HEK293T (cell line): ENCODE measurements at regions not wholly inside any gene's neighbourhood (a gene's known extent, or its start where the extent isn't known, plus 50 kb on each side); places are given as distances from the start of the nearest gene placed in this dataset.

ENCODE experiments used
- ARNT ChIP-seq: fragments of 450-650 bp; IDR thresholded peaks from 2 replicates; pipeline ENCODE4 v1.6.1; 2017; ENCODE audit warnings: mild to moderate bottlenecking
- BHLHE40 ChIP-seq: fragments of 450-650 bp; IDR thresholded peaks from 2 replicates; pipeline ENCODE4 v1.6.1; 2016; ENCODE audit warnings: mild to moderate bottlenecking, moderate library complexity, borderline replicate concordance
- ELF4 ChIP-seq: fragments of 450-650 bp; IDR thresholded peaks from 2 replicates; pipeline ENCODE4 v1.6.1; 2017; ENCODE audit warnings: antibody characterized with exemption
- FOXA1 ChIP-seq: fragments of 450-650 bp; IDR thresholded peaks from 2 replicates; pipeline ENCODE4 v1.6.1; 2016; ENCODE audit warnings: mild to moderate bottlenecking
- LEF1 ChIP-seq: fragments of 450-650 bp; IDR thresholded peaks from 2 replicates; pipeline ENCODE4 v1.6.1; 2017; ENCODE audit warnings: mild to moderate bottlenecking, borderline replicate concordance
- NFRKB ChIP-seq: fragments of 450-650 bp; IDR thresholded peaks from 2 replicates; pipeline ENCODE4 v1.6.1; 2016; ENCODE audit warnings: mild to moderate bottlenecking, moderate library complexity
- SP1 ChIP-seq: fragments of 450-650 bp; IDR thresholded peaks from 2 replicates; pipeline ENCODE4 v1.6.1; 2017
- SUZ12 ChIP-seq: fragments of 450-650 bp; IDR thresholded peaks from 2 replicates; pipeline ENCODE4 v1.6.1; 2016; ENCODE audit warnings: mild to moderate bottlenecking

DNA sequence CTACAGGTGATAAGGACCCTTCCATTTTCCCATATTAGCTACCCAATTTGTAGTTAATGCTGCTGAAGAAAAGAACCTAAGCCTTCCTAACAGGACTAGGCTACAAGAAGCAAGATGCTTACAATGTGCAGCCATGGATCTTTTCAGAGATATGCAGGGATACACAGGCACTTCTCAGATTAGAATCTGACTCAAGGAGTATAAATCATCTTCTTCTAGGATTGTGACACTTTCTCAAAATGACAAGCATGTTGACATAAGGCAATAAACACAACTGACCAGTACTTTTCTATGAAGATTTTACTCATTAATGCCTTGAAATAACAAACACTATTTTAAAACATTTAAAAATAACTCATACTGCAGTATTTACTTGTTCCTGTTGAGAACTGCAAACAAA lies 127.9 kb upstream of the ACVR2A start:
- no peak for TF ChIP-seq NFRKB
- TF ChIP-seq SUZ12 = no peak
- no peak for TF ChIP-seq ARNT
- no peak for TF ChIP-seq SP1
- no peak for TF ChIP-seq LEF1
- no peak for TF ChIP-seq ELF4
- TF ChIP-seq BHLHE40 = no peak
- TF ChIP-seq FOXA1 = no peak
